ENCODE measurements at regions not wholly inside any gene's neighbourhood (a gene's known extent, or its start where the extent isn't known, plus 50 kb on each side); places are given as distances from the start of the nearest gene placed in this dataset.
"Not testable (repeated sequence)": the region's sequence is repeated elsewhere in the genome, so short reads cannot be mapped to it uniquely, and the experiment has no call there.

GRCh38 chr3:18712713-18713576, 287.8 kb upstream of the SATB1 start:
- intact Hi-C loops (cut with micrococcal nuclease) = loop anchor here (1.0 to 2.0 kb wide), 10 partner anchors 11 to 267 kb away; no protein-coding TSS in a partner anchor
- H3K9me3 ChIP-seq (ENCODE audit: control insufficient read depth in 2 of 3, low read length in 3 of 3) = no peaks in the 10 kb centered on the region
- ATAC-seq (peak; percentile 84), DNase-seq (peak in 8 of 9 donors; percentile 25 to 65 (median 47))
- Mint-ChIP-seq H3K4me1 (peaks cover 46 to 78% (median 64%) of the 10 kb centered on the region in 7 donors), H3K27me3 (no peaks in the 10 kb centered on the region), H3K9me3 (peaks cover 0 to 19% (median 1%) of the 10 kb centered on the region in 11 donors), H3K4me3 (peak overlapping the region; percentile 65 to 90 (median 73)), H3K27ac (peak overlapping the region; percentile 74 to 99 (median 92)), H3K36me3 (peaks cover 0 to 48% (median 4%) of the 10 kb centered on the region in 5 donors)
- H3K4me1 ChIP-seq (ENCODE audit: control insufficient read depth in 2 of 2, insufficient read depth in 2 of 2, low read length in 2 of 2) = peaks cover 46 to 55% of the 10 kb centered on the region in 2 donors
- H3K36me3 ChIP-seq (ENCODE audit: control insufficient read depth in 2 of 3, insufficient read depth in 3 of 3, low read length in 3 of 3) = no peaks in the 10 kb centered on the region
- H3K27me3 ChIP-seq (ENCODE audit: control insufficient read depth in 2 of 2, insufficient read depth in 2 of 2, low read length in 2 of 2) = no peaks in the 10 kb centered on the region
- ChIA-PET CTCF (interaction anchor here (0.7 to 1.7 kb wide), 7 partner anchors 9 to 154 kb away, joined by 3 to 8 read pairs (median 4); no protein-coding TSS in a partner anchor), POLR2A (interaction anchor here (0.6 to 6.6 kb wide), 11 partner anchors 9 to 153 kb away, joined by 3 to 80 read pairs (median 3); no protein-coding TSS in a partner anchor)
- H3K4me3 ChIP-seq (ENCODE audit: low read length) = peak overlapping the region; percentile 14
- H3K27ac ChIP-seq (ENCODE audit: low read depth, low read length) = peak overlapping the region; percentile 55

GRCh38 chr3:18704326-18704725, 279.2 kb upstream of the SATB1 start:
- no peaks in the 10 kb centered on the region for H3K36me3 ChIP-seq (ENCODE audit: control insufficient read depth in 2 of 3, insufficient read depth in 3 of 3, low read length in 3 of 3)
- ATAC-seq (no peak), DNase-seq (no peak)
- peak overlapping the region in 2 of 9 donors; percentile 16 to 47 for H3K27ac Mint-ChIP-seq
- no peaks in the 10 kb centered on the region for H3K27me3 ChIP-seq (ENCODE audit: control insufficient read depth in 2 of 2, insufficient read depth in 2 of 2, low read length in 2 of 2)
- intact Hi-C loops (cut with micrococcal nuclease) = no loop called here
- H3K27ac ChIP-seq (ENCODE audit: low read depth, low read length) = no peak overlapping the region
- H3K9me3 ChIP-seq (ENCODE audit: control insufficient read depth in 2 of 3, low read length in 3 of 3) = no peaks in the 10 kb centered on the region
- POLR2A ChIA-PET = interaction anchor here (1.1 to 1.4 kb wide), 3 partner anchors 11 to 31 kb away, joined by 3 read pairs; no protein-coding TSS in a partner anchor
- no peak overlapping the region for H3K4me3 Mint-ChIP-seq
- H3K4me3 ChIP-seq (ENCODE audit: low read length) = no peak overlapping the region
- H3K4me1 Mint-ChIP-seq = peaks cover 7 to 24% (median 10%) of the 10 kb centered on the region in 7 donors
- CTCF ChIA-PET = interaction anchor here (1.0 kb wide), 1 partner anchor 9 kb away, joined by 3 read pairs; no protein-coding TSS in a partner anchor
- H3K9me3 Mint-ChIP-seq = peaks cover 4 to 34% (median 23%) of the 10 kb centered on the region in 11 donors
- no peaks in the 10 kb centered on the region for H3K27me3 Mint-ChIP-seq
- no peaks in the 10 kb centered on the region for H3K4me1 ChIP-seq (ENCODE audit: control insufficient read depth in 2 of 2, insufficient read depth in 2 of 2, low read length in 2 of 2)
- peaks cover 7 to 53% (median 13%) of the 10 kb centered on the region in 5 donors for H3K36me3 Mint-ChIP-seq

- no peak for DNase-seq
- H3K4me1 Mint-ChIP-seq = peaks cover 6 to 19% (median 10%) of the 10 kb centered on the region in 7 donors
- CTCF ChIA-PET = interaction anchor here (1.0 kb wide), 1 partner anchor 9 kb away, joined by 3 read pairs; no protein-coding TSS in a partner anchor
- no peaks in the 10 kb centered on the region for H3K4me1 ChIP-seq (ENCODE audit: control insufficient read depth in 2 of 2, insufficient read depth in 2 of 2, low read length in 2 of 2)
- POLR2A ChIA-PET = interaction anchor here (1.1 to 1.4 kb wide), 3 partner anchors 11 to 31 kb away, joined by 3 read pairs; no protein-coding TSS in a partner anchor
- H3K27me3 ChIP-seq (ENCODE audit: control insufficient read depth in 2 of 2, insufficient read depth in 2 of 2, low read length in 2 of 2) = no peaks in the 10 kb centered on the region
- no peak overlapping the region for H3K27ac ChIP-seq (ENCODE audit: low read depth, low read length)
- H3K36me3 ChIP-seq (ENCODE audit: control insufficient read depth in 2 of 3, insufficient read depth in 3 of 3, low read length in 3 of 3) = no peaks in the 10 kb centered on the region
- no peak overlapping the region for H3K4me3 Mint-ChIP-seq
- peaks cover 7 to 50% (median 13%) of the 10 kb centered on the region in 5 donors for H3K36me3 Mint-ChIP-seq
- intact Hi-C loops (cut with micrococcal nuclease) = no loop called here
- H3K9me3 ChIP-seq (ENCODE audit: control insufficient read depth in 2 of 3, low read length in 3 of 3) = no peaks in the 10 kb centered on the region
- no peak overlapping the region for H3K4me3 ChIP-seq (ENCODE audit: low read length)
- ATAC-seq = no peak
- peak overlapping the region in 1 of 9 donors; percentile 14 for H3K27ac Mint-ChIP-seq
- no peaks in the 10 kb centered on the region for H3K27me3 Mint-ChIP-seq
- peaks cover 4 to 37% (median 23%) of the 10 kb centered on the region in 11 donors for H3K9me3 Mint-ChIP-seq
Measured at GRCh38 chr3:18703798-18704197, 278.7 kb upstream of the SATB1 start.

GRCh38 chr3:18693588-18694329, 268.6 kb upstream of the SATB1 start:
- H3K4me3 Mint-ChIP-seq; CTCF ChIA-PET; H3K9me3 ChIP-seq (ENCODE audit: control insufficient read depth in 2 of 3, low read length in 3 of 3); intact Hi-C loops (cut with micrococcal nuclease); H3K4me3 ChIP-seq (ENCODE audit: low read length); ATAC-seq; POLR2A ChIA-PET; H3K27ac ChIP-seq (ENCODE audit: low read depth, low read length); H3K4me1 ChIP-seq (ENCODE audit: control insufficient read depth in 2 of 2, insufficient read depth in 2 of 2, low read length in 2 of 2); H3K27me3 ChIP-seq (ENCODE audit: control insufficient read depth in 2 of 2, insufficient read depth in 2 of 2, low read length in 2 of 2); H3K27me3 Mint-ChIP-seq; DNase-seq; H3K36me3 ChIP-seq (ENCODE audit: control insufficient read depth in 2 of 3, insufficient read depth in 3 of 3, low read length in 3 of 3): not testable (repeated sequence)
- Mint-ChIP-seq H3K27ac (peak overlapping the region in 1 of 9 donors; percentile 80), H3K9me3 (peaks cover 0 to 24% (median 0%) of the 10 kb centered on the region in 11 donors), H3K4me1 (peaks cover 0 to 20% (median 9%) of the 10 kb centered on the region in 7 donors), H3K36me3 (peaks cover 0 to 30% (median 0%) of the 10 kb centered on the region in 5 donors)

- H3K36me3 ChIP-seq (ENCODE audit: control insufficient read depth in 2 of 3, insufficient read depth in 3 of 3, low read length in 3 of 3) = no peaks in the 10 kb centered on the region
- peaks cover 1 to 5% of the 10 kb centered on the region in 2 donors for H3K4me1 ChIP-seq (ENCODE audit: control insufficient read depth in 2 of 2, insufficient read depth in 2 of 2, low read length in 2 of 2)
- H3K27ac ChIP-seq (ENCODE audit: low read depth, low read length) = no peak overlapping the region
- H3K9me3 Mint-ChIP-seq = peaks cover 0 to 22% (median 4%) of the 10 kb centered on the region in 11 donors
- no peak overlapping the region for H3K4me3 ChIP-seq (ENCODE audit: low read length)
- H3K27ac Mint-ChIP-seq = no peak overlapping the region
- intact Hi-C loops (cut with micrococcal nuclease) = loop anchor here in 1 of 2 donors (1.0 kb wide), 1 partner anchor 8 kb away; no protein-coding TSS in a partner anchor
- H3K9me3 ChIP-seq (ENCODE audit: control insufficient read depth in 2 of 3, low read length in 3 of 3) = no peaks in the 10 kb centered on the region
- POLR2A ChIA-PET = interaction anchor here (0.7 to 1.3 kb wide), 4 partner anchors 8 to 50 kb away, joined by 3 read pairs; no protein-coding TSS in a partner anchor
- CTCF ChIA-PET = interaction anchor here (0.7 kb wide), 1 partner anchor 24 kb away, joined by 5 read pairs; no protein-coding TSS in a partner anchor
- no peak for DNase-seq
- no peak overlapping the region for H3K4me3 Mint-ChIP-seq
- H3K4me1 Mint-ChIP-seq = peaks cover 4 to 20% (median 14%) of the 10 kb centered on the region in 7 donors
- H3K36me3 Mint-ChIP-seq = peaks cover 0 to 37% (median 4%) of the 10 kb centered on the region in 5 donors
- ATAC-seq = no peak
- H3K27me3 ChIP-seq (ENCODE audit: control insufficient read depth in 2 of 2, insufficient read depth in 2 of 2, low read length in 2 of 2) = no peaks in the 10 kb centered on the region
- H3K27me3 Mint-ChIP-seq = no peaks in the 10 kb centered on the region
Measured at GRCh38 chr3:18687286-18687685, 262.1 kb upstream of the SATB1 start.

- Mint-ChIP-seq H3K27ac (peak overlapping the region in 3 of 9 donors; percentile 22 to 49 (median 49)), H3K4me3 (no peak overlapping the region), H3K4me1 (peaks cover 18 to 45% (median 39%) of the 10 kb centered on the region in 7 donors), H3K36me3 (peaks cover 0 to 37% (median 4%) of the 10 kb centered on the region in 5 donors), H3K27me3 (no peaks in the 10 kb centered on the region), H3K9me3 (peaks cover 0 to 22% (median 4%) of the 10 kb centered on the region in 11 donors)
- Histone ChIP-seq H3K27me3 (ENCODE audit: control insufficient read depth in 2 of 2, insufficient read depth in 2 of 2, low read length in 2 of 2) (no peaks in the 10 kb centered on the region), H3K4me3 (ENCODE audit: low read length) (no peak overlapping the region), H3K36me3 (ENCODE audit: control insufficient read depth in 2 of 3, insufficient read depth in 3 of 3, low read length in 3 of 3) (no peaks in the 10 kb centered on the region), H3K4me1 (ENCODE audit: control insufficient read depth in 2 of 2, insufficient read depth in 2 of 2, low read length in 2 of 2) (peaks cover 14 to 19% of the 10 kb centered on the region in 2 donors), H3K27ac (ENCODE audit: low read depth, low read length) (no peak overlapping the region), H3K9me3 (ENCODE audit: control insufficient read depth in 2 of 3, low read length in 3 of 3) (no peaks in the 10 kb centered on the region)
- DNase-seq (no peak), ATAC-seq (no peak)
- intact Hi-C loops (cut with micrococcal nuclease) = loop anchor here (2.0 kb wide), 2 partner anchors 15 kb away; no protein-coding TSS in a partner anchor
- POLR2A ChIA-PET = interaction anchor here (1.3 kb wide), 1 partner anchor 14 kb away, joined by 3 read pairs; no protein-coding TSS in a partner anchor
- CTCF ChIA-PET = no interaction called here
Measured at GRCh38 chr3:18683900-18684299, 258.8 kb upstream of the SATB1 start.
